Adrenal gland (tissue), 9 donors: ENCODE measurements at regions not wholly inside any gene's neighbourhood (a gene's known extent, or its start where the extent isn't known, plus 50 kb on each side); places are given as distances from the start of the nearest gene placed in this dataset.

ENCODE experiments used
- DNase-seq, 7 donors: peaks; one replicate each; pipeline ENCODE4 v3.0.0-alpha.2; 2019 to 2020
- H3K27ac ChIP-seq, 5 donors: fragments of 200-600 bp; sonication (generic) in 4 of 5; 1 replicate in 3 of 5; 2 replicates in 2 of 5; pipeline versions ENCODE4 v1.5.1 to v1.8.0; 2016 to 2020; ENCODE audit warnings: mild to moderate bottlenecking in 1 of 5
- H3K27me3 ChIP-seq: fragments of 200-600 bp; 2 replicates; pipeline ENCODE4 v1.8.0; 2021
- H3K36me3 ChIP-seq, 2 donors: fragments of 200-600 bp; replicated peaks in 1 of 2; 1 replicate in 1 of 2; 2 replicates in 1 of 2; pipeline versions ENCODE4 v1.5.1 to v1.8.0; 2018 to 2022
- H3K4me1 ChIP-seq, 2 donors: fragments of 200-600 bp; replicated peaks in 1 of 2; 1 replicate in 1 of 2; 2 replicates in 1 of 2; pipeline versions ENCODE4 v1.5.1 to v1.8.0; 2018 to 2021
- H3K4me3 ChIP-seq, 4 donors: fragments of 200-600 bp; sonication (generic) in 3 of 4; one replicate each; pipeline ENCODE4 v1.5.1; 2016 to 2018
- H3K9me3 ChIP-seq, 3 donors: fragments of 200-600 bp; sonication (generic) in 1 of 3; replicated peaks in 1 of 3; 1 replicate in 2 of 3; 2 replicates in 1 of 3; pipeline versions ENCODE4 v1.5.1 to v1.8.0; 2016 to 2021
- POLR2A ChIP-seq, 2 donors: fragments of 450-650 bp; IDR thresholded peaks; one replicate each; pipeline ENCODE4 v1.6.1; 2017; ENCODE audit warnings: antibody characterized with exemption in 2 of 2, mild to moderate bottlenecking in 2 of 2, moderate library complexity in 1 of 2
- WGBS, 4 donors: extraction: QIAGEN DNeasy Blood & Tissue Kit in 2 of 4; methylation state at CpG; one replicate each; pipeline versions ENCODE4 v1.1.5 to v1.1.7; 2013 to 2017; 5-methylcytosine and 5-hydroxymethylcytosine counted together
- intact Hi-C, 2 donors: fragments of 100-400 bp; cut with DNase I; formaldehyde crosslinking; loops; one replicate each; pipeline versions ENCODE4 v1.14.1 to v1.15.0; 2022 to 2023
- TF ChIP-seq, protein P1 (sequence below), 6 experiments: fragments of 450-650 bp in 4 of 6; fragments of 200-600 bp in 2 of 6; sonication (generic) in 1 of 6; IDR thresholded peaks; 1 replicate in 5 of 6; 2 replicates in 1 of 6; pipeline versions ENCODE4 v1.5.1 to v1.8.0; 2016 to 2021; ENCODE audit warnings: antibody characterized with exemption in 6 of 6, mild to moderate bottlenecking in 2 of 6, moderate library complexity in 1 of 6
- donor health status: healthy with polysubstance abuse.
- donor health status: Bipolar disorder and iron deficiency.
- donor health status: DM: yes; HTN: yes; CAD: no.
- donor health status: DM: no; HTN: no; CAD: no.
- donor health status: DM: no; HTN: no; CAD: no.

DNA sequence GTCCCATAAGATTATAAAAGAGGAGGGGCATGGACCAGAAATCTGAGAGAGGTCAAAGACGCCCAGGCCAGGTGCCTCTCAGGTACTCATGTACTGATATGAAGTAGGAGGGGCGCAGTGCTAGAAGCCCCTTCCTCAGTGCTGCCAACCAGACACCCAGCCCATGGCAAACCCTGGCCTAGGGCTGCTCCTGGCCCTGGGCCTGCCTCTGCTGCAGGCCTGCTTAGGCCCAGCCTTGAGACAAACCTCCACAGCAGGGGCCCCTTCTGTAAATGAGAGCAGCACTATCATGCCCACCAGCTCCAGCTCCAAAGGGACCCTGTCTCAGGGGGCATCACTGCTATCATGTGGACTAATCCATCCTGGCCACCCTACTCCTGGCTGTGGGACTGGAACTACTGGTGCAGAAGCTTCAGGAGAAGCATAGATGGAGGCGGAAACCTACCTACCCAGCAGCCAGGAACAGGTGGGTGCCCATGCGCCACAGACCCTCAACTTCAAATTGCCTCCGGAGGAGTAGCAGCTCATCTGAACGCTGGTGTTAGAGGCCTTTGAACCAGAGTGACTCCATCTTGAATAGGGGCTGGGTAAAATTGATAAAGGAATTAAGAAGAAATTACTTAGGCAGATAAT lies 72.4 kb upstream of the LGSN start:
- H3K27ac ChIP-seq: no peak overlapping the region
- no peaks in the 10 kb centered on the region for H3K9me3 ChIP-seq
- no peak for TF ChIP-seq POLR2A (IDR thresholded peaks at IDR 0.05)
- TF ChIP-seq, protein P1, sequence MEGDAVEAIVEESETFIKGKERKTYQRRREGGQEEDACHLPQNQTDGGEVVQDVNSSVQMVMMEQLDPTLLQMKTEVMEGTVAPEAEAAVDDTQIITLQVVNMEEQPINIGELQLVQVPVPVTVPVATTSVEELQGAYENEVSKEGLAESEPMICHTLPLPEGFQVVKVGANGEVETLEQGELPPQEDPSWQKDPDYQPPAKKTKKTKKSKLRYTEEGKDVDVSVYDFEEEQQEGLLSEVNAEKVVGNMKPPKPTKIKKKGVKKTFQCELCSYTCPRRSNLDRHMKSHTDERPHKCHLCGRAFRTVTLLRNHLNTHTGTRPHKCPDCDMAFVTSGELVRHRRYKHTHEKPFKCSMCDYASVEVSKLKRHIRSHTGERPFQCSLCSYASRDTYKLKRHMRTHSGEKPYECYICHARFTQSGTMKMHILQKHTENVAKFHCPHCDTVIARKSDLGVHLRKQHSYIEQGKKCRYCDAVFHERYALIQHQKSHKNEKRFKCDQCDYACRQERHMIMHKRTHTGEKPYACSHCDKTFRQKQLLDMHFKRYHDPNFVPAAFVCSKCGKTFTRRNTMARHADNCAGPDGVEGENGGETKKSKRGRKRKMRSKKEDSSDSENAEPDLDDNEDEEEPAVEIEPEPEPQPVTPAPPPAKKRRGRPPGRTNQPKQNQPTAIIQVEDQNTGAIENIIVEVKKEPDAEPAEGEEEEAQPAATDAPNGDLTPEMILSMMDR (IDR thresholded peaks at IDR 0.05): no peak
- no peak overlapping the region for H3K4me3 ChIP-seq
- intact Hi-C loops: no loop called here
- H3K36me3 ChIP-seq: no peaks in the 10 kb centered on the region
- no peaks in the 10 kb centered on the region for H3K4me1 ChIP-seq
- no peaks in the 10 kb centered on the region for H3K27me3 ChIP-seq
- WGBS, 4 donors: 89 to 99% (median 93%) methylated on average over 6 of the region's 6 CpGs
- DNase-seq: no peak

GRCh38 chr6:63394656-63395308 lies 75.0 kb upstream of the LGSN start:
- no peaks in the 10 kb centered on the region for H3K9me3 ChIP-seq
- H3K27me3 ChIP-seq: no peaks in the 10 kb centered on the region
- DNase-seq: no peak
- intact Hi-C loops: no loop called here
- H3K4me3 ChIP-seq: no peak overlapping the region
- TF ChIP-seq, protein P1 (IDR thresholded peaks at IDR 0.05): no peak
- TF ChIP-seq POLR2A (IDR thresholded peaks at IDR 0.05): no peak
- no peaks in the 10 kb centered on the region for H3K36me3 ChIP-seq
- WGBS, 4 donors: 77 to 86% (median 83%) methylated on average over 11 of the region's 11 CpGs
- H3K4me1 ChIP-seq: no peaks in the 10 kb centered on the region
- no peak overlapping the region for H3K27ac ChIP-seq

GRCh38 chr6:63395381-63395780 lies 75.6 kb upstream of the LGSN start:
- H3K36me3 ChIP-seq: no peaks in the 10 kb centered on the region
- WGBS, 4 donors: 69 to 93% (median 87%) methylated on average over 2 to 3 of the region's 3 CpGs
- TF ChIP-seq POLR2A (IDR thresholded peaks at IDR 0.05): no peak
- TF ChIP-seq, protein P1 (IDR thresholded peaks at IDR 0.05): no peak
- no peak for DNase-seq
- H3K27ac ChIP-seq: no peak overlapping the region
- intact Hi-C loops: no loop called here
- no peaks in the 10 kb centered on the region for H3K4me1 ChIP-seq
- H3K27me3 ChIP-seq: no peaks in the 10 kb centered on the region
- no peak overlapping the region for H3K4me3 ChIP-seq
- no peaks in the 10 kb centered on the region for H3K9me3 ChIP-seq

DNA sequence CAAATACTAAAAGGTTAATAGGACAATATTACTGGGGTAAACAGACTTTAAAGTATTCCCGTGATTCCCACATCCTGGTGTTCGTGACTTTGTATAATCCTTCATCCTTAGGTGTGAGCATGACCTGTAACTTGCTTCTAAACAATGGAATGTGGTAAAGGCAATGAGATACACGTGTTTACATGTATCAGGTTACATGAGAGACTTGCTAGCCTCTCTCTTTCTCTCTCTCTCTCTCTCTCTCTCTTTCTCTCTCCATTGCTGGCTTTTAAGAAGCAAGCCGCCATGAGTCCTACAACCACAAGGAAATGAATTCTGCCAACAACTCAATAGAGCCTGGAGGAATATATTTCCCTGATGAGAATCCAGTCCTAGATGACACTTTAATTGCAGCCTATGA lies 83.9 kb upstream of the LGSN start:
- no peaks in the 10 kb centered on the region for H3K4me1 ChIP-seq
- H3K36me3 ChIP-seq: no peaks in the 10 kb centered on the region
- no peak overlapping the region for H3K4me3 ChIP-seq
- DNase-seq: no peak
- intact Hi-C loops: no loop called here
- H3K9me3 ChIP-seq: no peaks in the 10 kb centered on the region
- TF ChIP-seq, protein P1 (IDR thresholded peaks at IDR 0.05): no peak
- no peak for TF ChIP-seq POLR2A (IDR thresholded peaks at IDR 0.05)
- H3K27me3 ChIP-seq: no peaks in the 10 kb centered on the region
- 56 to 71% (median 69%) methylated on average over 4 of the region's 4 CpGs for WGBS, 4 donors
- no peak overlapping the region for H3K27ac ChIP-seq
